ENCODE measurements at regions not wholly inside any gene's neighbourhood (a gene's known extent, or its start where the extent isn't known, plus 50 kb on each side); places are given as distances from the start of the nearest gene placed in this dataset.

DNA sequence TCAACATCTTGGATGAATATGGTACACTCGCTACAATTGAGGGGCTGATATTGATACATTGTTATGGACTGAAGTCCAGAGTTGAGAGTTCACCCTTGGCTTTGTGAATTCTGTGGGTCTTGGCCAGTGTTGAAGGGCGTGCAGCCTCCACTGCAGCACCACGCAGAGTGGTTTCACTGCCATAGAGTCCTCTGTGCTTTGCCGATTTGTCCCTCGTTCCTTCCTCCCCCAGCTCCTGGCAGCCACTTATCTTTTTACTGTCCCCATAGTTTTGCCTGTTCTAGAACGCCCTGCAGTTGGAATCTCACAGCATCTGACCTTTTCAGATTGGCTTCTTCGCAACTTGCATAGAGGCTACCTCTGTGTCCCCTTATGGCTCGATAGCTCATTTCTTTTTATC, 57.3 kb upstream of the IRS2 start:
- Histone ChIP-seq H3K27ac (ENCODE audit: poor library complexity, severe bottlenecking) (no peak overlapping the region), H3K36me3 (ENCODE audit: low read depth) (no peaks in the 10 kb centered on the region), H3K4me3 (ENCODE audit: severe bottlenecking) (no peak overlapping the region), H3K4me1 (ENCODE audit: insufficient read depth, poor library complexity, severe bottlenecking) (peaks cover 25% of the 10 kb centered on the region), H3K27me3 (ENCODE audit: insufficient read depth, poor library complexity, severe bottlenecking) (no peaks in the 10 kb centered on the region), H3K9me3 (ENCODE audit: severe bottlenecking) (no peaks in the 10 kb centered on the region)
- ATAC-seq (ENCODE audit: low read depth) (no peak), DNase-seq (ENCODE audit: low spot score) (no peak)
- TF ChIP-seq, protein P1, sequence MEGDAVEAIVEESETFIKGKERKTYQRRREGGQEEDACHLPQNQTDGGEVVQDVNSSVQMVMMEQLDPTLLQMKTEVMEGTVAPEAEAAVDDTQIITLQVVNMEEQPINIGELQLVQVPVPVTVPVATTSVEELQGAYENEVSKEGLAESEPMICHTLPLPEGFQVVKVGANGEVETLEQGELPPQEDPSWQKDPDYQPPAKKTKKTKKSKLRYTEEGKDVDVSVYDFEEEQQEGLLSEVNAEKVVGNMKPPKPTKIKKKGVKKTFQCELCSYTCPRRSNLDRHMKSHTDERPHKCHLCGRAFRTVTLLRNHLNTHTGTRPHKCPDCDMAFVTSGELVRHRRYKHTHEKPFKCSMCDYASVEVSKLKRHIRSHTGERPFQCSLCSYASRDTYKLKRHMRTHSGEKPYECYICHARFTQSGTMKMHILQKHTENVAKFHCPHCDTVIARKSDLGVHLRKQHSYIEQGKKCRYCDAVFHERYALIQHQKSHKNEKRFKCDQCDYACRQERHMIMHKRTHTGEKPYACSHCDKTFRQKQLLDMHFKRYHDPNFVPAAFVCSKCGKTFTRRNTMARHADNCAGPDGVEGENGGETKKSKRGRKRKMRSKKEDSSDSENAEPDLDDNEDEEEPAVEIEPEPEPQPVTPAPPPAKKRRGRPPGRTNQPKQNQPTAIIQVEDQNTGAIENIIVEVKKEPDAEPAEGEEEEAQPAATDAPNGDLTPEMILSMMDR (IDR thresholded peaks at IDR 0.05; ENCODE audit: poor library complexity, severe bottlenecking) = no peak

DNA sequence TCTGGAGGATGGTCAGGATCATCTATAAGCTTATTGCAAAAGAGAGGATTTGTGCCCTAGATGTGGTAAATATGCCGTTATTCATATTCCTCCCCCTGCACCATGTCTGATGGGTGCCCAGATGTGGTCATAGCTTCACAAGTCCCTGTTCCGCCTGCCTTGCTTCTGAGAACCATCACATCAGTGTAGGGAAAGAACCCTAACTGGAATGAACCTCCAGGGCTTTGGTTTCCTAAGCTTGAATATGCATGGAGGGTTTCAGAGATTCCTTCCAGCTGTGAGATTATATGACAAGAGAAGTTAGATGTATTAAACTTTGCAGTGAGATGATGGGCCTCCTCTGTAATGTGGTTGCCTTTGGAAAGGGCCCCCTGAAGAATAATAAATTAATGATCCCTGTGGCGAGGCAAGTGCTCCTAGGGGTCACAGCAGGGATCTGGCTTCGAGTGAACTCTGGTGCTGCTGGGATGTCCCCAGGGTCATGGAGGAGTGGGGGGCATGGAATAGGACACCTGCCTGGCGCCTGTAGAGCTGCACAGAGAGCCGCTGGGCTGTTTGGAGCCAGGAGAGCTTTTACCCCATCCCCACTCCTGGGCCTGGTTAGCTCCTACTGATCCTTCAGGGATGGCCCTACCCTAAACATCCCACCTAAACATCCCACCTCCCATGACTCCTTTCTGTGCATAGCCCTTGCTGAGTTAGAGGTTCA, 56.0 kb upstream of the IRS2 start:
- peaks cover 25% of the 10 kb centered on the region for H3K4me1 ChIP-seq (ENCODE audit: insufficient read depth, poor library complexity, severe bottlenecking)
- no peak overlapping the region for H3K27ac ChIP-seq (ENCODE audit: poor library complexity, severe bottlenecking)
- no peak for DNase-seq (ENCODE audit: low spot score)
- H3K4me3 ChIP-seq (ENCODE audit: severe bottlenecking) = no peak overlapping the region
- ATAC-seq (ENCODE audit: low read depth) = no peak
- H3K27me3 ChIP-seq (ENCODE audit: insufficient read depth, poor library complexity, severe bottlenecking) = no peaks in the 10 kb centered on the region
- TF ChIP-seq, protein P1 (IDR thresholded peaks at IDR 0.05; ENCODE audit: poor library complexity, severe bottlenecking) = no peak
- no peaks in the 10 kb centered on the region for H3K9me3 ChIP-seq (ENCODE audit: severe bottlenecking)
- no peaks in the 10 kb centered on the region for H3K36me3 ChIP-seq (ENCODE audit: low read depth)

DNA sequence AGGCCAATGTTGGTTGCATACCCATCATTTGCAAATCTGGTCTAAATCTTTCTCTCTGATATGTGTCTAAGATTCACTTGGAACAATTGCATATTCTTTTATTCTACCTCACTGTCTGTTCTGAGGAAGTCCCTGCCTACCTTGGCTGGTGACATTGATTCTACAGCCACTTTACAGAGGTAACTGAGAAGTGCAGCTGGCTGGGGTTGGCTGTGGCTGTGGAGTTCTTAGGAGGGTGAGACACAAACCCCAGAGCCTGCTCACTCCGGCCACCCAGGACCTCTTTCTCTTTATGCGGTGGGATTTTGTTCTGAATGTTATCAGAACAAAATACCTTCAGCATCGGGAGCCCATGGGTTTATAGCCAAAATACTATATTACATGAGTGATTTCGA, 54.5 kb upstream of the IRS2 start:
- TF ChIP-seq, protein P1 (IDR thresholded peaks at IDR 0.05; ENCODE audit: poor library complexity, severe bottlenecking) = no peak
- ATAC-seq (ENCODE audit: low read depth) (no peak), DNase-seq (ENCODE audit: low spot score) (no peak)
- H3K27me3 ChIP-seq (ENCODE audit: insufficient read depth, poor library complexity, severe bottlenecking) = no peaks in the 10 kb centered on the region
- peak overlapping the region; percentile 64 for H3K27ac ChIP-seq (ENCODE audit: poor library complexity, severe bottlenecking)
- H3K36me3 ChIP-seq (ENCODE audit: low read depth) = no peaks in the 10 kb centered on the region
- no peaks in the 10 kb centered on the region for H3K9me3 ChIP-seq (ENCODE audit: severe bottlenecking)
- no peak overlapping the region for H3K4me3 ChIP-seq (ENCODE audit: severe bottlenecking)
- peaks cover 25% of the 10 kb centered on the region for H3K4me1 ChIP-seq (ENCODE audit: insufficient read depth, poor library complexity, severe bottlenecking)

DNA sequence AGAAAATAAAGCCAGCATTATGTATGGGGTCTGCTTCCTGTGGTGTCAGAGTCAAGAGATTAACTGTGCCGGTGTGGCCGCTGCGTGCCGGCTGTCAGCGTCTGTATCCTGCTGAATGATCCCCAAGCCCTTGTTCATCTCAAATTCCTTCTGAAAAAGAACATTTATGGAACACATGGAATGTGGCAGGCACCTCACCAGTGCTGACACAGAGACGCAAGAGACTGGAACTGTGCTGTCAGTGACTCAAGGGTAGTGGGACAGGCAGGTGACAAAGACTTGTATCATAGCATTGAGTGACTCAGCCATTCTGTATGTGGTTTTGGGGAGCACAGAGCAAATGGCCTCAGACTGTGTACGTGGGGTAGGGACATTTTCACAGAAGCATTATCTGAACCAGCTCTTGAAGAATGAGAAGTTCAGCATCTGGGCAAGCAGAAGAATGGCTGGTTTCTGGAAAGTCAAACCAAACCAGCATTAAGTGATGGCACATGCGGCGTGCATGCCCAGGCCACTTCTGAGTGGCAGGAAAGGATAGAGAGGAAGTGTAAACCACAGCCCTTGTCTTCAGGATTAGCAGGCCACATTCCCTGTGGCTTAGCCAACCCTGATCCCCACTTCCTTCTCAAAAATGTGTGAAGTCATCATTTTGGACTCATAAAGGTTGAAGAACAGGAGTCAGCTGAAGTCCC, 54.0 kb upstream of the IRS2 start:
- TF ChIP-seq, protein P1 (IDR thresholded peaks at IDR 0.05; ENCODE audit: poor library complexity, severe bottlenecking) = no peak
- ATAC-seq (ENCODE audit: low read depth) (peak; percentile 87), DNase-seq (ENCODE audit: low spot score) (no peak)

More for the DNA sequence above, 54.0 kb upstream of the IRS2 start:
- Histone ChIP-seq H3K27ac (ENCODE audit: poor library complexity, severe bottlenecking) (peak overlapping the region; percentile 64), H3K4me1 (ENCODE audit: insufficient read depth, poor library complexity, severe bottlenecking) (peaks cover 25% of the 10 kb centered on the region), H3K36me3 (ENCODE audit: low read depth) (no peaks in the 10 kb centered on the region), H3K9me3 (ENCODE audit: severe bottlenecking) (no peaks in the 10 kb centered on the region), H3K27me3 (ENCODE audit: insufficient read depth, poor library complexity, severe bottlenecking) (no peaks in the 10 kb centered on the region), H3K4me3 (ENCODE audit: severe bottlenecking) (no peak overlapping the region)

Measured in RWPE2 (cell line).